ENCODE measurements at regions not wholly inside any gene's neighbourhood (a gene's known extent, or its start where the extent isn't known, plus 50 kb on each side); places are given as distances from the start of the nearest gene placed in this dataset.

DNA sequence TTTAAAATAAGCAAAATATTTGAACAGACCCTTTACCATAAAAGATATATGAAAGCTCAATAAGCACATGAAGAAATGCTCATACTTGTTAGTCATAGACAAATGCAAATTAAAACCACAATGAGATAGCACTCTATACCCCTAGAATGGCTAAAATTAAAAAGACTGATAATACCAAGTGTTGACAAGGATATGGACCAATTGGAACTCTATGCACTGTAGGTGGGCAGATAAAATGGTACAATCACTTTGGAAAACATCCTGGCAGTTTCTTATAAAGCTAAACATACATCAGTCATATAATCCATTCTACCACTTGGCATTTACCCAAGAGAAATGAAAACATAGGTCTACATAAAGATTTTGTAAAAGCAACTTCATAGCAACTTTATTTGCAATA, 293.0 kb upstream of the TLE3 start:
- DNase-seq: no peak
- no peak overlapping the region for H3K27ac Mint-ChIP-seq
- no peaks in the 10 kb centered on the region for H3K9me3 Mint-ChIP-seq
- no peak overlapping the region for H3K4me3 Mint-ChIP-seq
- H3K36me3 Mint-ChIP-seq (ENCODE audit: low read depth): no peaks in the 10 kb centered on the region
- no peaks in the 10 kb centered on the region for H3K4me1 Mint-ChIP-seq (ENCODE audit: low read depth)
- peaks cover 14% of the 10 kb centered on the region for H3K27me3 Mint-ChIP-seq (ENCODE audit: insufficient read depth)
- TF ChIP-seq, protein P1, sequence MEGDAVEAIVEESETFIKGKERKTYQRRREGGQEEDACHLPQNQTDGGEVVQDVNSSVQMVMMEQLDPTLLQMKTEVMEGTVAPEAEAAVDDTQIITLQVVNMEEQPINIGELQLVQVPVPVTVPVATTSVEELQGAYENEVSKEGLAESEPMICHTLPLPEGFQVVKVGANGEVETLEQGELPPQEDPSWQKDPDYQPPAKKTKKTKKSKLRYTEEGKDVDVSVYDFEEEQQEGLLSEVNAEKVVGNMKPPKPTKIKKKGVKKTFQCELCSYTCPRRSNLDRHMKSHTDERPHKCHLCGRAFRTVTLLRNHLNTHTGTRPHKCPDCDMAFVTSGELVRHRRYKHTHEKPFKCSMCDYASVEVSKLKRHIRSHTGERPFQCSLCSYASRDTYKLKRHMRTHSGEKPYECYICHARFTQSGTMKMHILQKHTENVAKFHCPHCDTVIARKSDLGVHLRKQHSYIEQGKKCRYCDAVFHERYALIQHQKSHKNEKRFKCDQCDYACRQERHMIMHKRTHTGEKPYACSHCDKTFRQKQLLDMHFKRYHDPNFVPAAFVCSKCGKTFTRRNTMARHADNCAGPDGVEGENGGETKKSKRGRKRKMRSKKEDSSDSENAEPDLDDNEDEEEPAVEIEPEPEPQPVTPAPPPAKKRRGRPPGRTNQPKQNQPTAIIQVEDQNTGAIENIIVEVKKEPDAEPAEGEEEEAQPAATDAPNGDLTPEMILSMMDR (IDR thresholded peaks at IDR 0.05): no peak

DNA sequence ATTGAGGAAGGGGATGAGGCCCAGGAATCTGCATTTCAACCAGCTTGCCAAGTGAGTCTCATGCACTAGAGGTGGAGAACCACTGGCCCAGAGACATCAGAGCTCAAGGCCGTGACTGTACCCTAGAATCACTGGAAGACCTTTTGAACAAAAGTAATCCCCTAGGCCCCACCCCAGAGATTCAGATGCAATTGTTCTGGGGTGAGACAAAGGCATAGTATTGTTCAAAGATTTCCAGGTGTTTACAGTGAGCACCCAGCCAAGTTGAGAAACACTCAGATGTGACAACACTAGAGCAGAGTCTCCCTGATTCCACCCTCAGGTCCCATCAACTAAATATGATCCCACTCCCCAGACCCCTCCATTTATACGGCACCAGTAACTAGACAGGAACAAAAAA, 290.3 kb upstream of the TLE3 start:
- Mint-ChIP-seq H3K4me3 (no peak overlapping the region), H3K27ac (no peak overlapping the region), H3K36me3 (ENCODE audit: low read depth) (no peaks in the 10 kb centered on the region), H3K4me1 (ENCODE audit: low read depth) (no peaks in the 10 kb centered on the region), H3K9me3 (no peaks in the 10 kb centered on the region), H3K27me3 (ENCODE audit: insufficient read depth) (peaks cover 22% of the 10 kb centered on the region)
- TF ChIP-seq, protein P1 (IDR thresholded peaks at IDR 0.05): no peak
- DNase-seq: no peak

DNA sequence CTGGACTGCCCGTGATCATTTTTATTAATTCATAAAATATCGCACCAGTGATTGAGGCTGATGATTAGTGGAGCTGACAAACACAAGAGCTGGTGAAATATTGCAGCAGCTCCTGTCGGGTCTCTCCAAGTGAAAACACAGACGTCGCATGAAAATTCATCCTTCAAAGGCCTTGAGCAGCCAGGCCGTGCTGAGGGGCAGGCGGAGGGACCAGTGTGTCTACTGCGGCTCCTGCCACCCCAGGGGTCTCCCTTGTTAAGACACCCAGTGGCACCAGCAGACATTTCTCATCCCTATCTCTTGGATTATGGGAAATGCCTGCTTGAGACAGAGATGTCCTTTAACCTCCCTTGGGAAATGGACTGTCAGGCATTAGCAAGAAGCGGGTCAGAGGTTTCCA, 289.4 kb upstream of the TLE3 start:
- peaks cover under 1% of the 10 kb centered on the region; the same call in 1 of the 2 replicates for H3K9me3 Mint-ChIP-seq
- no peak for DNase-seq
- H3K36me3 Mint-ChIP-seq (ENCODE audit: low read depth): no peaks in the 10 kb centered on the region
- H3K4me1 Mint-ChIP-seq (ENCODE audit: low read depth): no peaks in the 10 kb centered on the region
- TF ChIP-seq, protein P1 (IDR thresholded peaks at IDR 0.05): no peak
- H3K4me3 Mint-ChIP-seq: no peak overlapping the region
- H3K27ac Mint-ChIP-seq: no peak overlapping the region
- H3K27me3 Mint-ChIP-seq (ENCODE audit: insufficient read depth): peaks cover 25% of the 10 kb centered on the region

DNA sequence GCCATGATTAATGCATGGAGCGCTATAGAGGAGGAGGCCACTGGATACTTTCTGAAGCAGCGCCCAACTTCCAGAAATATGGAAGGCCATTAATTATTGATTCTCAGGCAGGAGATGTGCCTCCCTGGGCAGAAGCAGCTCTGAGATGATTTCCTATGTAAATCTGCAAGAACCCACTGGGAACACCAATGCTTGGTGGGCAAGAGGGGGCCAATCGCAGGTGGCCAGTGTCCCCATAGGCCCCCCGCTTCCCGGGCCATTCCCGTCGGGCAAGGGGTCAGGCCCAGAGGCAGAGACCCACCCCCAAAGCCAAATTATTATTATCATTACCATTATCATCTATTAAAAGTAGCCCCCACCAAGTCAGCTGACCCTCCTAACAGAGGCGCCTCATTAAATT, 288.0 kb upstream of the TLE3 start:
- no peaks in the 10 kb centered on the region; the same call in 1 of the 2 replicates for H3K36me3 Mint-ChIP-seq (ENCODE audit: low read depth)
- DNase-seq: no peak
- H3K27ac Mint-ChIP-seq: no peak overlapping the region
- no peaks in the 10 kb centered on the region for H3K4me1 Mint-ChIP-seq (ENCODE audit: low read depth)
- H3K27me3 Mint-ChIP-seq (ENCODE audit: insufficient read depth): peaks cover 34% of the 10 kb centered on the region
- H3K4me3 Mint-ChIP-seq: no peak overlapping the region
- TF ChIP-seq, protein P1 (IDR thresholded peaks at IDR 0.05): no peak
- peaks cover 6% of the 10 kb centered on the region; the same call in 1 of the 2 replicates for H3K9me3 Mint-ChIP-seq

DNA sequence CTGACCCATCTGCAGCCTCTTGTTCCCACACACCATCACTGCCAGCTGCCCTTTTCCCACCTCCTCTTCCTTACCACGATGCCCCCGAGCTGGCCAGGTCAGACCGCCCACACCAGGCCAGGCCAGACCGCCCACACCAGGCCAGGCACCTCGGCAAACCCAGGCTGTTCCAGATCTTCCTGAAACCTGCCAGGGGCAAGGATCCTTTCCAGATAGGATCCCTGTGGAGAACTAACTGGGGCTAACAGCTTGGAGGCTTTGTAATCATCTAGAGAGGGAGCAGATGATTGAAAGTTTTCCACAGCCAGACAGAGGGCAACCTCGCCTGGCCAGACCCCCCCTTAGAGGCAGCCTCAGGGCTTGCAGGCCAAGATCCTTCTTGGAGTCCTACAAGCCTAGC, 287.3 kb upstream of the TLE3 start:
- H3K4me3 Mint-ChIP-seq: no peak overlapping the region
- no peak for DNase-seq
- H3K27me3 Mint-ChIP-seq (ENCODE audit: insufficient read depth): peaks cover 40% of the 10 kb centered on the region
- TF ChIP-seq, protein P1 (IDR thresholded peaks at IDR 0.05): no peak
- no peak overlapping the region for H3K27ac Mint-ChIP-seq
- H3K36me3 Mint-ChIP-seq (ENCODE audit: low read depth): no peaks in the 10 kb centered on the region; the same call in 1 of the 2 replicates
- no peaks in the 10 kb centered on the region for H3K4me1 Mint-ChIP-seq (ENCODE audit: low read depth)
- H3K9me3 Mint-ChIP-seq: peaks cover 6% of the 10 kb centered on the region; the same call in 1 of the 2 replicates

DNA sequence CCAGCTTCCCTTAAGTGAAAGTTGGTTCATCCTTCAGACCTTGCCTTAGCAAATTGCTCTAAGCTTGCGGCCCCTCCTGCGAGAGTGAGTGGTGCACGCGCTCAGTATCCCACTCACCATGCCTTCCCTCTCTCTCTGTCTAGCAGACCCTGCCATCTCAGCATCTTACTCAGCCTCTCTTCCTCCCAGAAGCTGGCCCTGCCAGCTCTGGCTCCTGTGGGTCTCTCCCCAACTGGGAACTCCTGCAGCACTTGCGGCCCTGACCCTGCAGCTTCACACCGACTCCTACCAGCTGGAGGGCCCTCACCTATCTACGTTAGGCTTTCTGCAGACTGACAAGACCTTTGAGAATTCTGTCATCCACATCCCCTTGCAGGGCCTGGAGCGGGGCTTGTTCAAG, 286.1 kb upstream of the TLE3 start:
- TF ChIP-seq, protein P1 (IDR thresholded peaks at IDR 0.05): no peak
- no peak overlapping the region for H3K27ac Mint-ChIP-seq
- DNase-seq: no peak
- H3K36me3 Mint-ChIP-seq (ENCODE audit: low read depth): no peaks in the 10 kb centered on the region; the same call in 1 of the 2 replicates
- H3K4me1 Mint-ChIP-seq (ENCODE audit: low read depth): no peaks in the 10 kb centered on the region
- no peak overlapping the region for H3K4me3 Mint-ChIP-seq
- H3K27me3 Mint-ChIP-seq (ENCODE audit: insufficient read depth): peaks cover 52% of the 10 kb centered on the region
- peaks cover 6% of the 10 kb centered on the region; the same call in 1 of the 2 replicates for H3K9me3 Mint-ChIP-seq
